ENCODE measurements at regions not wholly inside any gene's neighbourhood (a gene's known extent, or its start where the extent isn't known, plus 50 kb on each side); places are given as distances from the start of the nearest gene placed in this dataset.

GRCh38 chr2:41484858-41485234 lies 563.0 kb upstream of the PKDCC start:
- no peak for DNase-seq (ENCODE audit: low read depth)

- no peak for DNase-seq (ENCODE audit: low read depth)
These were observed 560.9 kb upstream of the PKDCC start for GRCh38 chr2:41486948-41487347.

- DNase-seq (ENCODE audit: low read depth), result no peak
These were observed 558.9 kb upstream of the PKDCC start for GRCh38 chr2:41488888-41489287.

GRCh38 chr2:41489638-41490037 lies 558.2 kb upstream of the PKDCC start:
- DNase-seq (ENCODE audit: low read depth), result no peak

- no peak for DNase-seq (ENCODE audit: low read depth)
These were observed 552.8 kb upstream of the PKDCC start for GRCh38 chr2:41495050-41495449.

- DNase-seq (ENCODE audit: low read depth), result no peak
These were observed 550.9 kb upstream of the PKDCC start for GRCh38 chr2:41496908-41497307.

- DNase-seq (ENCODE audit: low read depth), result no peak
These were observed 549.0 kb upstream of the PKDCC start for GRCh38 chr2:41498781-41499180.

- no peak for DNase-seq (ENCODE audit: low read depth)
These were observed 546.9 kb upstream of the PKDCC start for GRCh38 chr2:41500895-41501294.

- no peak for DNase-seq (ENCODE audit: low read depth)
These were observed 545.1 kb upstream of the PKDCC start for GRCh38 chr2:41502752-41503151.

GRCh38 chr2:41504532-41504931 lies 543.3 kb upstream of the PKDCC start:
- DNase-seq (ENCODE audit: low read depth), result no peak

- DNase-seq (ENCODE audit: low read depth), result no peak
These were observed 537.7 kb upstream of the PKDCC start for GRCh38 chr2:41510108-41510507.

- no peak for DNase-seq (ENCODE audit: low read depth)
These were observed 526.6 kb upstream of the PKDCC start for GRCh38 chr2:41521211-41521610.

- DNase-seq (ENCODE audit: low read depth), result no peak
These were observed 520.1 kb upstream of the PKDCC start for GRCh38 chr2:41527525-41528323.

GRCh38 chr2:41535575-41535974 lies 512.2 kb upstream of the PKDCC start:
- DNase-seq (ENCODE audit: low read depth), result no peak

GRCh38 chr2:41540272-41540998 lies 507.4 kb upstream of the PKDCC start:
- no peak for DNase-seq (ENCODE audit: low read depth)

- no peak for DNase-seq (ENCODE audit: low read depth)
These were observed 504.1 kb upstream of the PKDCC start for GRCh38 chr2:41543726-41544125.

- no peak for DNase-seq (ENCODE audit: low read depth)
These were observed 503.1 kb upstream of the PKDCC start for GRCh38 chr2:41544709-41545108.

- DNase-seq (ENCODE audit: low read depth), result no peak
These were observed 501.8 kb upstream of the PKDCC start for GRCh38 chr2:41546031-41546430.

- no peak for DNase-seq (ENCODE audit: low read depth)
These were observed 479.2 kb upstream of the PKDCC start for GRCh38 chr2:41568648-41569047.

- DNase-seq (ENCODE audit: low read depth), result no peak
These were observed 475.7 kb upstream of the PKDCC start for GRCh38 chr2:41572154-41572553.

- DNase-seq (ENCODE audit: low read depth), result no peak
These were observed 471.4 kb upstream of the PKDCC start for GRCh38 chr2:41576423-41576822.

- DNase-seq (ENCODE audit: low read depth), result no peak
These were observed 468.0 kb upstream of the PKDCC start for GRCh38 chr2:41579806-41580205.

GRCh38 chr2:41580806-41581205 lies 467.0 kb upstream of the PKDCC start:
- no peak for DNase-seq (ENCODE audit: low read depth)

GRCh38 chr2:41595240-41595639 lies 452.6 kb upstream of the PKDCC start:
- DNase-seq (ENCODE audit: low read depth), result no peak

Data from stimulated activated CD8-positive, alpha-beta memory T cell treated with anti-CD3 and anti-CD28 coated beads, Interleukin-12 subunit alpha, Interleukin-12 subunit beta, amount 100 ng/mL, for 1 hour (primary cell).